ENCODE measurements at regions not wholly inside any gene's neighbourhood (a gene's known extent, or its start where the extent isn't known, plus 50 kb on each side); places are given as distances from the start of the nearest gene placed in this dataset.

- no peak for TF ChIP-seq CTCF (IDR thresholded peaks at IDR 0.05 in 2 of 3, conservative IDR thresholded peaks at IDR 0.05 in 1 of 3; ENCODE audit: borderline replicate concordance in 1 of 3, insufficient read depth in 1 of 3, low read depth in 2 of 3, low read length in 2 of 3)
- TF ChIP-seq, protein P1, sequence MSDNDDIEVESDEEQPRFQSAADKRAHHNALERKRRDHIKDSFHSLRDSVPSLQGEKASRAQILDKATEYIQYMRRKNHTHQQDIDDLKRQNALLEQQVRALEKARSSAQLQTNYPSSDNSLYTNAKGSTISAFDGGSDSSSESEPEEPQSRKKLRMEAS (IDR thresholded peaks at IDR 0.05): no peak
- TF ChIP-seq, protein P2, sequence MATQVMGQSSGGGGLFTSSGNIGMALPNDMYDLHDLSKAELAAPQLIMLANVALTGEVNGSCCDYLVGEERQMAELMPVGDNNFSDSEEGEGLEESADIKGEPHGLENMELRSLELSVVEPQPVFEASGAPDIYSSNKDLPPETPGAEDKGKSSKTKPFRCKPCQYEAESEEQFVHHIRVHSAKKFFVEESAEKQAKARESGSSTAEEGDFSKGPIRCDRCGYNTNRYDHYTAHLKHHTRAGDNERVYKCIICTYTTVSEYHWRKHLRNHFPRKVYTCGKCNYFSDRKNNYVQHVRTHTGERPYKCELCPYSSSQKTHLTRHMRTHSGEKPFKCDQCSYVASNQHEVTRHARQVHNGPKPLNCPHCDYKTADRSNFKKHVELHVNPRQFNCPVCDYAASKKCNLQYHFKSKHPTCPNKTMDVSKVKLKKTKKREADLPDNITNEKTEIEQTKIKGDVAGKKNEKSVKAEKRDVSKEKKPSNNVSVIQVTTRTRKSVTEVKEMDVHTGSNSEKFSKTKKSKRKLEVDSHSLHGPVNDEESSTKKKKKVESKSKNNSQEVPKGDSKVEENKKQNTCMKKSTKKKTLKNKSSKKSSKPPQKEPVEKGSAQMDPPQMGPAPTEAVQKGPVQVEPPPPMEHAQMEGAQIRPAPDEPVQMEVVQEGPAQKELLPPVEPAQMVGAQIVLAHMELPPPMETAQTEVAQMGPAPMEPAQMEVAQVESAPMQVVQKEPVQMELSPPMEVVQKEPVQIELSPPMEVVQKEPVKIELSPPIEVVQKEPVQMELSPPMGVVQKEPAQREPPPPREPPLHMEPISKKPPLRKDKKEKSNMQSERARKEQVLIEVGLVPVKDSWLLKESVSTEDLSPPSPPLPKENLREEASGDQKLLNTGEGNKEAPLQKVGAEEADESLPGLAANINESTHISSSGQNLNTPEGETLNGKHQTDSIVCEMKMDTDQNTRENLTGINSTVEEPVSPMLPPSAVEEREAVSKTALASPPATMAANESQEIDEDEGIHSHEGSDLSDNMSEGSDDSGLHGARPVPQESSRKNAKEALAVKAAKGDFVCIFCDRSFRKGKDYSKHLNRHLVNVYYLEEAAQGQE (IDR thresholded peaks at IDR 0.05; ENCODE audit: low read depth): no peak
- TF ChIP-seq CBX3 (IDR thresholded peaks at IDR 0.05; ENCODE audit: low read depth): no peak
- TF ChIP-seq EZH2 (IDR thresholded peaks at IDR 0.05): no peak
- no peak for TF ChIP-seq YY1 (IDR thresholded peaks at IDR 0.05; ENCODE audit: extremely low read depth, insufficient replicate concordance, low read depth, low read length)
These were observed 147.4 kb upstream of the SDK2 start for GRCh38 chr17:73791631-73792030.

All from HCT116 (cell line).